SK-N-SH (cell line): ENCODE measurements at regions not wholly inside any gene's neighbourhood (a gene's known extent, or its start where the extent isn't known, plus 50 kb on each side); places are given as distances from the start of the nearest gene placed in this dataset.

Experiments used
- CTCF ChIA-PET: fragments of 300-600, 350-600 bp; formaldehyde crosslinking; extraction: SDS; loops from one replicate; lab custom pipeline; 2021; lab: Yijun Ruan, JAX
- POLR2A ChIA-PET: fragments of 350-600 bp; sonication (Branson Sonifier 250); formaldehyde crosslinking; extraction: SDS; loops from one replicate; lab custom pipeline; 2020; ENCODE audit warnings: antibody characterized with exemption, inconsistent platforms; lab: Yijun Ruan, JAX
- DNase-seq: peaks from one replicate; pipeline ENCODE4 v3.0.0; 2012
- H2AFZ ChIP-seq: fragments of 200-600 bp; sonication (generic); 2 replicates; pipeline ENCODE4 v1.8.1; 2016; ENCODE audit warnings: antibody characterized with exemption, mild to moderate bottlenecking, low read depth
- H3F3A ChIP-seq: fragments of 200-600 bp; sonication (generic); replicated peaks from 2 replicates; pipeline ENCODE3; 2016; ENCODE audit warnings: antibody characterized with exemption, mild to moderate bottlenecking; ENCODE audit not compliant: insufficient read depth
- H3K27ac ChIP-seq, 2 experiments: fragments of 200-500 bp in 1 of 2; fragments of 200-600 bp in 1 of 2; sonication (Bioruptor generic) in 1 of 2; sonication (generic), shearing (Covaris generic) in 1 of 2; 2 replicates each; pipeline versions ENCODE4 v1.5.1 to v1.6.1; 2014 to 2016; ENCODE audit warnings: low read depth in 2 of 2, inconsistent platforms in 1 of 2, low read length in 1 of 2, mild to moderate bottlenecking in 1 of 2, mixed read lengths in 1 of 2
- H3K27me3 ChIP-seq: fragments of 200-600 bp; sonication (generic), shearing (Covaris generic); 2 replicates; pipeline ENCODE4 v1.6.1; 2016; ENCODE audit warnings: mixed run types; ENCODE audit not compliant: insufficient read depth
- H3K36me3 ChIP-seq, 2 experiments: fragments of 200-500 bp in 1 of 2; fragments of 200-600 bp in 1 of 2; sonication (Bioruptor generic) in 1 of 2; sonication (generic) in 1 of 2; replicated peaks in 1 of 2; 2 replicates each; pipeline versions ENCODE3 to v1.5.1; 2014 to 2016; ENCODE audit warnings: low read length in 1 of 2, mild to moderate bottlenecking in 1 of 2; ENCODE audit not compliant: insufficient read depth in 2 of 2, control insufficient read depth in 1 of 2
- H3K4me1 ChIP-seq, 2 experiments: fragments of 200-500 bp in 1 of 2; fragments of 200-600 bp in 1 of 2; sonication (Bioruptor generic) in 1 of 2; sonication (generic), shearing (Covaris generic) in 1 of 2; 2 replicates each; pipeline versions ENCODE4 v1.5.1 to v1.6.1; 2014 to 2016; ENCODE audit warnings: low read depth in 1 of 2, low read length in 1 of 2, mixed run types in 1 of 2; ENCODE audit not compliant: insufficient read depth in 2 of 2, control insufficient read depth in 1 of 2
- H3K4me2 ChIP-seq: fragments of 200-600 bp; sonication (generic), shearing (Covaris generic); 2 replicates; pipeline ENCODE4 v1.6.1; 2017; ENCODE audit warnings: mixed run types
- H3K4me3 ChIP-seq, 2 experiments: fragments of 200-500 bp in 1 of 2; fragments of 200-600 bp in 1 of 2; sonication (Bioruptor generic) in 1 of 2; sonication (generic), shearing (Covaris generic) in 1 of 2; 2 replicates each; pipeline versions ENCODE4 v1.5.1 to v1.8.1; 2014 to 2016; ENCODE audit warnings: low read depth in 2 of 2, inconsistent platforms in 1 of 2, low read length in 1 of 2, mild to moderate bottlenecking in 1 of 2, mixed read lengths in 1 of 2, moderate library complexity in 1 of 2
- H3K79me2 ChIP-seq: fragments of 200-600 bp; sonication (generic); 2 replicates; pipeline ENCODE4 v1.8.1; 2017; ENCODE audit warnings: mild to moderate bottlenecking; ENCODE audit not compliant: insufficient read depth
- H3K9ac ChIP-seq: fragments of 200-600 bp; sonication (generic); 2 replicates; pipeline ENCODE4 v1.6.1; 2017; ENCODE audit warnings: mixed run types
- H3K9me2 ChIP-seq: fragments of 200-600 bp; sonication (generic); 2 replicates; pipeline ENCODE4 v1.6.1; 2017; ENCODE audit warnings: mixed run types
- H3K9me3 ChIP-seq: fragments of 200-600 bp; sonication (generic); 2 replicates; pipeline ENCODE4 v1.6.1; 2017; ENCODE audit warnings: mixed run types, mild to moderate bottlenecking, moderate library complexity
- H4K20me1 ChIP-seq: fragments of 200-600 bp; sonication (generic); 2 replicates; pipeline ENCODE4 v1.6.1; 2017; ENCODE audit warnings: mild to moderate bottlenecking, mixed run types; ENCODE audit not compliant: insufficient read depth
- CHD2 ChIP-seq: fragments of 150-350 bp; IDR thresholded peaks from 2 replicates; pipeline ENCODE4 v1.6.1; 2018; ENCODE audit warnings: low read length; ENCODE audit not compliant: partially characterized antibody
- EP300 ChIP-seq, 2 experiments: IDR thresholded peaks; 2 replicates each; pipeline versions ENCODE4 v1.4.0 to v1.6.1; 2012; ENCODE audit warnings: borderline replicate concordance in 1 of 2, low read depth in 1 of 2, low read length in 1 of 2
- FOXJ3 ChIP-seq: sonication (generic); formaldehyde crosslinking; IDR thresholded peaks from 2 replicates; pipeline ENCODE4 v1.5.1; 2020; ENCODE audit warnings: mild to moderate bottlenecking, missing genetic modification reagents
- FOXM1 ChIP-seq: IDR thresholded peaks from 2 replicates; pipeline ENCODE4 v1.4.0; 2012; ENCODE audit warnings: low read depth, mild to moderate bottlenecking
- GABPA ChIP-seq: IDR thresholded peaks from 2 replicates; pipeline ENCODE4 v1.4.0; 2012; ENCODE audit warnings: low read depth, mild to moderate bottlenecking
- GATA2 ChIP-seq: sonication (generic); formaldehyde crosslinking; IDR thresholded peaks from 2 replicates; pipeline ENCODE4 v1.5.0; 2020; ENCODE audit warnings: mild to moderate bottlenecking, missing genetic modification reagents
- MAX ChIP-seq: IDR thresholded peaks from 2 replicates; pipeline ENCODE4 v1.4.0; 2012; ENCODE audit warnings: low read depth
- MXI1 ChIP-seq: IDR thresholded peaks from 2 replicates; pipeline ENCODE4 v1.6.1; 2012; ENCODE audit warnings: mild to moderate bottlenecking, low read depth, low read length, improper control_type of control experiment
- POLR2AphosphoS5 ChIP-seq: IDR thresholded peaks from 2 replicates; pipeline ENCODE4 v1.6.1; 2012; ENCODE audit warnings: low read depth, low read length
- RFX5 ChIP-seq: IDR thresholded peaks from 2 replicates; pipeline ENCODE4 v1.6.1; 2012; ENCODE audit warnings: mild to moderate bottlenecking, improper control_type of control experiment, low read length
- RXRA ChIP-seq: IDR thresholded peaks from 2 replicates; pipeline ENCODE4 v1.4.0; 2012; ENCODE audit warnings: low read depth, mild to moderate bottlenecking, borderline replicate concordance
- SMC3 ChIP-seq: IDR thresholded peaks from 2 replicates; pipeline ENCODE4 v1.6.1; 2012; ENCODE audit warnings: low read depth, low read length, improper control_type of control experiment
- TAF1 ChIP-seq: IDR thresholded peaks from 2 replicates; pipeline ENCODE4 v1.6.1; 2012; ENCODE audit warnings: low read depth, mild to moderate bottlenecking, low read length, moderate library complexity, borderline replicate concordance
- TEAD4 ChIP-seq: IDR thresholded peaks from 2 replicates; pipeline ENCODE4 v1.4.0; 2012; ENCODE audit warnings: mild to moderate bottlenecking, borderline replicate concordance; ENCODE audit not compliant: insufficient read depth
- WGBS: methylation state at CpG from one replicate; pipeline ENCODE4 v1.1.6; 2017; ENCODE audit warnings: low lambda C conversion rate; 5-methylcytosine and 5-hydroxymethylcytosine counted together
- TF ChIP-seq, protein P1 (sequence below): fragments of 150-350 bp; IDR thresholded peaks from 2 replicates; pipeline ENCODE4 v1.6.1; 2017; ENCODE audit warnings: antibody characterized with exemption, low read length, low read depth, borderline replicate concordance
- TF ChIP-seq, protein P2 (sequence below): IDR thresholded peaks from 2 replicates; pipeline ENCODE4 v1.4.0; 2012; ENCODE audit warnings: low read depth, borderline replicate concordance
- TF ChIP-seq, protein P3 (sequence below): IDR thresholded peaks from 2 replicates; pipeline ENCODE4; 2012

DNA sequence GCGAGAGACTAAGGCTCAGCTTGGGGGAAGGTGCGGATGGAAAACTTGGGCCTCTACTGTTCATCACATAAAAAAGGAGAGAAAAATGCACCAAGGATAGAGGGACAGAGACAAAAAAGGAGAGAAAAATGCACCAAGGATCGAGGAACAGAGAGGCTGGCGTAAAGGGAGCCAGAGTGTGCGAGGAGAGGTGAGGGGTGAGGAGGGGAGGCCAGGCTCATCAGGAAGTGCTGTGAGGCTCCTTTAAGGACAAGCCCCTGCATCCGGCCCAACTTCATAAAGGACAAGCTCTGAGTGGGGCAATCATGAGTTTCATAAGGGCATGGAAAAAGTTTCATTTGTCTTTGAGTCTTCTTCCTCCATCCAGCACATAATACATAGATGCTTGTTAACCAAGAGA is 117.2 kb upstream of the NXT1 start:
- Histone ChIP-seq H3K9ac (no peak overlapping the region), H3K9me3 (no peaks in the 10 kb centered on the region), H3K4me3 (no peak overlapping the region), H3K4me2 (no peak overlapping the region), H3F3A (no peaks in the 10 kb centered on the region), H3K79me2 (no peaks in the 10 kb centered on the region), H3K4me1 (no peaks in the 10 kb centered on the region), H3K27me3 (no peaks in the 10 kb centered on the region; the same call in 1 of the 2 replicates), H3K9me2 (no peaks in the 10 kb centered on the region), H4K20me1 (no peaks in the 10 kb centered on the region), H3K27ac (no peak overlapping the region), H2AFZ (no peak overlapping the region), H3K36me3 (no peaks in the 10 kb centered on the region)
- CTCF ChIA-PET = no interaction called here
- no peak for DNase-seq
- POLR2A ChIA-PET = no interaction called here
- 19% methylated on average over 6 of the region's 6 CpGs for WGBS
- TF ChIP-seq RFX5 (no peak), POLR2AphosphoS5 (no peak), TAF1 (no peak), SMC3 (no peak), GATA2 (CRISPR knock-in tag) (no peak), FOXJ3 (no peak), RXRA (no peak), MXI1 (no peak), FOXM1 (no peak), TEAD4 (no peak), GABPA (no peak), CHD2 (no peak), EP300 (IDR thresholded peaks at IDR 0.05; ENCODE audit: borderline replicate concordance in 1 of 2, low read depth in 1 of 2, low read length in 1 of 2) (no peak), MAX (no peak)
- TF ChIP-seq, protein P1, sequence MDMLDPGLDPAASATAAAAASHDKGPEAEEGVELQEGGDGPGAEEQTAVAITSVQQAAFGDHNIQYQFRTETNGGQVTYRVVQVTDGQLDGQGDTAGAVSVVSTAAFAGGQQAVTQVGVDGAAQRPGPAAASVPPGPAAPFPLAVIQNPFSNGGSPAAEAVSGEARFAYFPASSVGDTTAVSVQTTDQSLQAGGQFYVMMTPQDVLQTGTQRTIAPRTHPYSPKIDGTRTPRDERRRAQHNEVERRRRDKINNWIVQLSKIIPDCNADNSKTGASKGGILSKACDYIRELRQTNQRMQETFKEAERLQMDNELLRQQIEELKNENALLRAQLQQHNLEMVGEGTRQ = no peak
- TF ChIP-seq, protein P2, sequence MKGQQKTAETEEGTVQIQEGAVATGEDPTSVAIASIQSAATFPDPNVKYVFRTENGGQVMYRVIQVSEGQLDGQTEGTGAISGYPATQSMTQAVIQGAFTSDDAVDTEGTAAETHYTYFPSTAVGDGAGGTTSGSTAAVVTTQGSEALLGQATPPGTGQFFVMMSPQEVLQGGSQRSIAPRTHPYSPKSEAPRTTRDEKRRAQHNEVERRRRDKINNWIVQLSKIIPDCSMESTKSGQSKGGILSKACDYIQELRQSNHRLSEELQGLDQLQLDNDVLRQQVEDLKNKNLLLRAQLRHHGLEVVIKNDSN = no peak
- TF ChIP-seq, protein P3, sequence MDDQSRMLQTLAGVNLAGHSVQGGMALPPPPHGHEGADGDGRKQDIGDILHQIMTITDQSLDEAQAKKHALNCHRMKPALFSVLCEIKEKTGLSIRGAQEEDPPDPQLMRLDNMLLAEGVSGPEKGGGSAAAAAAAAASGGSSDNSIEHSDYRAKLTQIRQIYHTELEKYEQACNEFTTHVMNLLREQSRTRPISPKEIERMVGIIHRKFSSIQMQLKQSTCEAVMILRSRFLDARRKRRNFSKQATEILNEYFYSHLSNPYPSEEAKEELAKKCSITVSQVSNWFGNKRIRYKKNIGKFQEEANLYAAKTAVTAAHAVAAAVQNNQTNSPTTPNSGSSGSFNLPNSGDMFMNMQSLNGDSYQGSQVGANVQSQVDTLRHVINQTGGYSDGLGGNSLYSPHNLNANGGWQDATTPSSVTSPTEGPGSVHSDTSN = no peak
